ENCODE measurements at regions not wholly inside any gene's neighbourhood (a gene's known extent, or its start where the extent isn't known, plus 50 kb on each side); places are given as distances from the start of the nearest gene placed in this dataset.

- Histone ChIP-seq H3K27ac (no peak overlapping the region), H3K27me3 (no peaks in the 10 kb centered on the region), H3K9me3 (no peaks in the 10 kb centered on the region), H3K4me3 (no peak overlapping the region), H3K36me3 (no peaks in the 10 kb centered on the region), H3K4me1 (no peaks in the 10 kb centered on the region)
- no peak for TF ChIP-seq CTCF (IDR thresholded peaks at IDR 0.05)
- no peak for ATAC-seq
Observed at GRCh38 chrY:7459802-7460201, 548.2 kb upstream of the AMELY start.

- Histone ChIP-seq H3K9me3 (no peaks in the 10 kb centered on the region), H3K27me3 (no peaks in the 10 kb centered on the region), H3K4me3 (no peak overlapping the region), H3K36me3 (no peaks in the 10 kb centered on the region), H3K27ac (no peak overlapping the region), H3K4me1 (no peaks in the 10 kb centered on the region)
- no peak for ATAC-seq
- TF ChIP-seq POLR2A (IDR thresholded peaks at IDR 0.05) (no peak), CTCF (IDR thresholded peaks at IDR 0.05) (no peak), POLR2AphosphoS5 (IDR thresholded peaks at IDR 0.05) (no peak), EP300 (IDR thresholded peaks at IDR 0.05) (no peak)
- WGBS, 2 donors (ENCODE audit: low coverage in 1 of 2) = 20% methylated on average over 1 of the region's 1 CpG; no CpG with 5 or more reads in 1 of the 2 donors
Observed at GRCh38 chrY:7458301-7459078, 546.9 kb upstream of the AMELY start.

GRCh38 chrY:7457286-7458015, 545.9 kb upstream of the AMELY start:
- Histone ChIP-seq H3K27me3 (no peaks in the 10 kb centered on the region), H3K27ac (no peak overlapping the region), H3K36me3 (no peaks in the 10 kb centered on the region), H3K9me3 (no peaks in the 10 kb centered on the region), H3K4me3 (no peak overlapping the region), H3K4me1 (no peaks in the 10 kb centered on the region)
- no peak for ATAC-seq
- 76% methylated on average over 3 of the region's 4 CpGs; no CpG with 5 or more reads in 1 of the 2 donors for WGBS, 2 donors (ENCODE audit: low coverage in 1 of 2)
- TF ChIP-seq POLR2A (IDR thresholded peaks at IDR 0.05) (no peak), POLR2AphosphoS5 (IDR thresholded peaks at IDR 0.05) (no peak), CTCF (IDR thresholded peaks at IDR 0.05) (no peak), EP300 (IDR thresholded peaks at IDR 0.05) (no peak)

- Histone ChIP-seq H3K27ac (no peak overlapping the region), H3K9me3 (no peaks in the 10 kb centered on the region), H3K27me3 (no peaks in the 10 kb centered on the region), H3K4me1 (no peaks in the 10 kb centered on the region), H3K4me3 (no peak overlapping the region), H3K36me3 (no peaks in the 10 kb centered on the region)
- TF ChIP-seq POLR2A (IDR thresholded peaks at IDR 0.05) (no peak), POLR2AphosphoS5 (IDR thresholded peaks at IDR 0.05) (no peak), EP300 (IDR thresholded peaks at IDR 0.05) (no peak), CTCF (IDR thresholded peaks at IDR 0.05) (no peak)
- ATAC-seq = no peak
- WGBS, 2 donors (ENCODE audit: low coverage in 1 of 2) = 42% methylated on average over 3 of the region's 4 CpGs; no CpG with 5 or more reads in 1 of the 2 donors
Observed at GRCh38 chrY:7455626-7456025, 544.1 kb upstream of the AMELY start.

- no peaks in the 10 kb centered on the region for H3K9me3 ChIP-seq
- no peaks in the 10 kb centered on the region for H3K4me1 ChIP-seq
- H3K27ac ChIP-seq = no peak overlapping the region
- H3K4me3 ChIP-seq = no peak overlapping the region
- TF ChIP-seq CTCF (IDR thresholded peaks at IDR 0.05) (no peak), EP300 (IDR thresholded peaks at IDR 0.05) (no peak), POLR2AphosphoS5 (IDR thresholded peaks at IDR 0.05) (no peak), POLR2A (IDR thresholded peaks at IDR 0.05) (no peak)
- 100% methylated on average over 1 of the region's 5 CpGs; no CpG with 5 or more reads in 1 of the 2 donors for WGBS, 2 donors (ENCODE audit: low coverage in 1 of 2)
- no peaks in the 10 kb centered on the region for H3K36me3 ChIP-seq
- H3K27me3 ChIP-seq = no peaks in the 10 kb centered on the region
- ATAC-seq = no peak
Observed at GRCh38 chrY:7453336-7453735, 541.8 kb upstream of the AMELY start.
